Keratinocyte (primary cell): ENCODE measurements at regions not wholly inside any gene's neighbourhood (a gene's known extent, or its start where the extent isn't known, plus 50 kb on each side); places are given as distances from the start of the nearest gene placed in this dataset.

Experiments
- DNase-seq: peaks from one replicate; pipeline ENCODE4 v3.0.0-alpha.2; 2011; ENCODE audit warnings: low read depth, missing footprints, low spot score
- FAIRE-seq: peaks from 2 replicates; lab custom pipeline; 2011; peaks lifted over from hg19 to GRCh38; lab: Jason Lieb, UNC
- H2AFZ ChIP-seq: 2 replicates; pipeline ENCODE4 v1.6.0; 2012; ENCODE audit warnings: low read length, control low read depth, inconsistent platforms; ENCODE audit not compliant: control insufficient read depth
- H3K27ac ChIP-seq: 2 replicates; pipeline ENCODE4 v1.5.1; 2011; ENCODE audit warnings: low read length; ENCODE audit not compliant: control insufficient read depth, insufficient read depth
- H3K27me3 ChIP-seq: 3 replicates; pipeline ENCODE4 v1.6.0; 2011; ENCODE audit warnings: low read length; ENCODE audit not compliant: control insufficient read depth, insufficient read depth; ENCODE audit errors: extremely low read depth
- H3K36me3 ChIP-seq, 2 experiments: 2 replicates in 1 of 2; 3 replicates in 1 of 2; pipeline ENCODE4 v1.5.1; 2011; ENCODE audit warnings: low read length in 2 of 2, mild to moderate bottlenecking in 1 of 2; ENCODE audit not compliant: control insufficient read depth in 2 of 2, insufficient read depth in 2 of 2; ENCODE audit errors: extremely low read depth in 1 of 2
- H3K4me1 ChIP-seq: 3 replicates; pipeline ENCODE4 v1.5.1; 2011; ENCODE audit warnings: low read length; ENCODE audit not compliant: control insufficient read depth, insufficient read depth; ENCODE audit errors: extremely low read depth
- H3K4me2 ChIP-seq: 3 replicates; pipeline ENCODE4 v1.6.0; 2011; ENCODE audit warnings: low read depth, low read length; ENCODE audit not compliant: control insufficient read depth, insufficient read depth; ENCODE audit errors: extremely low read depth
- H3K4me3 ChIP-seq, 3 experiments: fragments of 200-600 bp in 1 of 3; sonication (generic) in 1 of 3; 2 replicates in 2 of 3; 3 replicates in 1 of 3; pipeline ENCODE4 v1.5.1; 2011 to 2016; ENCODE audit warnings: low read length in 3 of 3, mild to moderate bottlenecking in 3 of 3, control low read depth in 2 of 3, inconsistent platforms in 1 of 3, low read depth in 1 of 3, mixed read lengths in 1 of 3, mixed run types in 1 of 3, moderate library complexity in 1 of 3; ENCODE audit not compliant: control insufficient read depth in 2 of 3, insufficient read depth in 2 of 3; ENCODE audit errors: extremely low read depth in 1 of 3
- H3K79me2 ChIP-seq: 2 replicates; pipeline ENCODE4 v1.6.0; 2012; ENCODE audit warnings: low read length; ENCODE audit not compliant: control insufficient read depth, insufficient read depth
- H3K9ac ChIP-seq: 3 replicates; pipeline ENCODE4 v1.6.0; 2011; ENCODE audit warnings: low read length; ENCODE audit not compliant: control insufficient read depth, insufficient read depth; ENCODE audit errors: extremely low read depth
- H3K9me1 ChIP-seq: 3 replicates; pipeline ENCODE4 v1.6.0; 2011; ENCODE audit warnings: low read length; ENCODE audit not compliant: control insufficient read depth, insufficient read depth; ENCODE audit errors: extremely low read depth
- H3K9me3 ChIP-seq: 2 replicates; pipeline ENCODE4 v1.5.1; 2012; ENCODE audit warnings: low read depth, low read length; ENCODE audit not compliant: control insufficient read depth
- H4K20me1 ChIP-seq: 3 replicates; pipeline ENCODE4 v1.6.0; 2011; ENCODE audit warnings: low read length; ENCODE audit not compliant: control insufficient read depth, insufficient read depth; ENCODE audit errors: extremely low read depth
- CTCF ChIP-seq, 3 experiments: IDR thresholded peaks in 1 of 3; conservative IDR thresholded peaks in 1 of 3; optimal IDR thresholded peaks in 1 of 3; 2 replicates in 2 of 3; 3 replicates in 1 of 3; pipeline versions ENCODE3 to v1.5.1; 2011; ENCODE audit warnings: low read length in 3 of 3, mild to moderate bottlenecking in 3 of 3, moderate library complexity in 2 of 3, control low read depth in 1 of 3, inconsistent platforms in 1 of 3; ENCODE audit not compliant: insufficient read depth in 2 of 3; ENCODE audit errors: extremely low read depth in 1 of 3
- EZH2 ChIP-seq: IDR thresholded peaks from one replicate; pipeline ENCODE4 v1.6.1; 2012; ENCODE audit warnings: inconsistent platforms, mild to moderate bottlenecking, low read length, moderate library complexity
- dilution Hi-C: fragments of 300-500 bp; cut with MboI; formaldehyde crosslinking; loops from one replicate; pipeline ENCODE4 v1.7.0; 2020; ENCODE audit warnings: low sequenced_read_pairs; ENCODE audit not compliant: extremely low pct_ligation_motif_present

- TF ChIP-seq EZH2: no peak
- TF ChIP-seq CTCF (optimal IDR thresholded peaks at IDR 0.05 in 1 of 3, IDR thresholded peaks at IDR 0.05 in 1 of 3, conservative IDR thresholded peaks at IDR 0.05 in 1 of 3; ENCODE audit: extremely low read depth in 1 of 3, insufficient read depth in 2 of 3, low read length in 3 of 3): no peak
- no peak overlapping the region for H3K4me3 ChIP-seq
- no peaks in the 10 kb centered on the region for H3K9me1 ChIP-seq
- no peak overlapping the region for H3K27ac ChIP-seq
- H3K36me3 ChIP-seq: peaks cover 8 to 9% of the 10 kb centered on the region in 2 experiments
- no peaks in the 10 kb centered on the region for H3K27me3 ChIP-seq
- no peak overlapping the region for H2AFZ ChIP-seq
- peaks cover 11% of the 10 kb centered on the region for H3K4me1 ChIP-seq
- H3K4me2 ChIP-seq: no peak overlapping the region
- no peak overlapping the region for H3K9ac ChIP-seq
- FAIRE-seq (no peak), DNase-seq (no peak)
- no peaks in the 10 kb centered on the region for H4K20me1 ChIP-seq
- no peaks in the 10 kb centered on the region for H3K79me2 ChIP-seq
- dilution Hi-C loops: no loop called here
- no peaks in the 10 kb centered on the region for H3K9me3 ChIP-seq
Measured at GRCh38 chr14:71619472-71619871, 312.8 kb upstream of the RGS6 start.

- H3K4me2 ChIP-seq: no peak overlapping the region
- no peaks in the 10 kb centered on the region for H3K9me1 ChIP-seq
- H3K27ac ChIP-seq: no peak overlapping the region
- H3K79me2 ChIP-seq: no peaks in the 10 kb centered on the region
- TF ChIP-seq CTCF (optimal IDR thresholded peaks at IDR 0.05 in 1 of 3, IDR thresholded peaks at IDR 0.05 in 1 of 3, conservative IDR thresholded peaks at IDR 0.05 in 1 of 3; ENCODE audit: extremely low read depth in 1 of 3, insufficient read depth in 2 of 3, low read length in 3 of 3): no peak
- TF ChIP-seq EZH2: no peak
- H4K20me1 ChIP-seq: no peaks in the 10 kb centered on the region
- H3K4me1 ChIP-seq: peaks cover 11% of the 10 kb centered on the region
- peaks cover 8 to 11% of the 10 kb centered on the region in 2 experiments for H3K36me3 ChIP-seq
- H3K9me3 ChIP-seq: no peaks in the 10 kb centered on the region
- no peak overlapping the region for H3K4me3 ChIP-seq
- H2AFZ ChIP-seq: no peak overlapping the region
- no peak for DNase-seq
- H3K27me3 ChIP-seq: no peaks in the 10 kb centered on the region
- dilution Hi-C loops: no loop called here
- no peak for FAIRE-seq
- H3K9ac ChIP-seq: no peak overlapping the region
Measured at GRCh38 chr14:71620401-71620800, 311.8 kb upstream of the RGS6 start.
